HCT116 (cell line): ENCODE measurements at regions not wholly inside any gene's neighbourhood (a gene's known extent, or its start where the extent isn't known, plus 50 kb on each side); places are given as distances from the start of the nearest gene placed in this dataset.

Source experiments
- ATAC-seq: fragments of 200-7000 bp; cut with Tn5 transposase; 2 replicates; pipeline ENCODE4 v1.9.1; 2020; ENCODE audit warnings: mild to moderate bottlenecking, moderate library complexity
- BruUV-seq: library from RNA; stranded (reverse); fragments of 400-500 nt; replicated peaks from 2 replicates; lab custom pipeline; 2021; lab: Mats Ljungman, UMichigan
- CTCF ChIA-PET: fragments of 300-600 bp; sonication (Branson Sonifier 250); formaldehyde crosslinking; loops from one replicate; lab custom pipeline; 2021; ENCODE audit warnings: antibody characterized with exemption; lab: Charles Lee
- POLR2A ChIA-PET: fragments of 300-600, 350-600 bp; sonication (Branson Sonifier 250); formaldehyde crosslinking; loops from one replicate; lab custom pipeline; 2021; ENCODE audit warnings: antibody characterized with exemption; lab: Charles Lee
- RAD21 ChIA-PET, 2 experiments: fragments of 300-600 bp; sonication (Branson Sonifier 250); formaldehyde crosslinking; loops; one replicate each; lab custom pipeline; 2023; ENCODE audit warnings: low total read pairs in 2 of 2; ENCODE audit not compliant: uncharacterized antibody in 2 of 2, unreplicated experiment in 2 of 2, low non-redundant PET in 1 of 2; lab: Charles Lee
- DNase-seq: peaks from one replicate; pipeline ENCODE4 v3.0.0-alpha.2; 2010; ENCODE audit warnings: low read depth, low spot score
- H2AFZ ChIP-seq: fragments of 200-600 bp; shearing (Covaris generic), sonication (generic); 2 replicates; pipeline ENCODE4 v1.6.1; 2017; ENCODE audit warnings: low read depth, mixed run types, mixed read lengths, antibody characterized with exemption, low read length; ENCODE audit not compliant: poor library complexity, severe bottlenecking
- H3K27ac ChIP-seq: 2 replicates; pipeline ENCODE4 v1.5.1; 2012; ENCODE audit warnings: low read depth, low read length
- H3K27me3 ChIP-seq: fragments of 200-600 bp; sonication (generic); 2 replicates; pipeline ENCODE4 v1.6.1; 2016; ENCODE audit warnings: mixed run types, low read length, mixed read lengths; ENCODE audit not compliant: insufficient read depth
- H3K36me3 ChIP-seq, 2 experiments: fragments of 200-500 bp in 1 of 2; fragments of 200-600 bp in 1 of 2; sonication (Bioruptor generic) in 1 of 2; sonication (generic) in 1 of 2; 2 replicates each; pipeline versions ENCODE4 v1.5.1 to v1.6.1; 2014 to 2016; ENCODE audit warnings: low read length in 2 of 2, inconsistent platforms in 1 of 2, mixed read lengths in 1 of 2, mixed run types in 1 of 2; ENCODE audit not compliant: insufficient read depth in 2 of 2, control insufficient read depth in 1 of 2
- H3K4me1 ChIP-seq, 2 experiments: fragments of 200-600 bp in 1 of 2; sonication (generic) in 1 of 2; 2 replicates each; pipeline versions ENCODE4 v1.5.1 to v1.6.1; 2012 to 2017; ENCODE audit warnings: low read length in 2 of 2, inconsistent platforms in 1 of 2, mild to moderate bottlenecking in 1 of 2, mixed read lengths in 1 of 2, mixed run types in 1 of 2, moderate library complexity in 1 of 2; ENCODE audit not compliant: insufficient read depth in 2 of 2, control insufficient read depth in 1 of 2
- H3K4me2 ChIP-seq: fragments of 200-600 bp; sonication (generic); 2 replicates; pipeline ENCODE4 v1.6.1; 2017; ENCODE audit warnings: mixed run types, low read length, mixed read lengths
- H3K4me3 ChIP-seq, 2 experiments: fragments of 200-600 bp in 1 of 2; sonication (generic) in 1 of 2; replicated peaks in 1 of 2; 2 replicates each; pipeline ENCODE4 v1.5.1; 2011 to 2016; ENCODE audit warnings: low read length in 2 of 2, control low read depth in 1 of 2, low read depth in 1 of 2, mild to moderate bottlenecking in 1 of 2, mixed read lengths in 1 of 2, mixed run types in 1 of 2
- H3K79me2 ChIP-seq: fragments of 200-600 bp; sonication (generic); 2 replicates; pipeline ENCODE4 v1.6.1; 2017; ENCODE audit warnings: mild to moderate bottlenecking, mixed run types, low read length, moderate library complexity, mixed read lengths; ENCODE audit not compliant: insufficient read depth
- H3K9ac ChIP-seq: fragments of 200-600 bp; sonication (generic); 2 replicates; pipeline ENCODE4 v1.6.1; 2016; ENCODE audit warnings: low read length, mixed read lengths
- H3K9me2 ChIP-seq: fragments of 200-600 bp; sonication (generic), shearing (Covaris generic); 2 replicates; pipeline ENCODE4 v1.6.1; 2017; ENCODE audit warnings: mixed run types, mild to moderate bottlenecking, moderate library complexity; ENCODE audit not compliant: insufficient read depth
- H3K9me3 ChIP-seq, 2 experiments: fragments of 200-500 bp in 1 of 2; fragments of 200-600 bp in 1 of 2; sonication (Bioruptor generic) in 1 of 2; sonication (generic) in 1 of 2; 2 replicates each; pipeline ENCODE4 v1.6.1; 2014 to 2017; ENCODE audit warnings: low read length in 2 of 2, mixed read lengths in 2 of 2, inconsistent platforms in 1 of 2, low read depth in 1 of 2, mild to moderate bottlenecking in 1 of 2, mixed run types in 1 of 2, moderate library complexity in 1 of 2; ENCODE audit not compliant: control insufficient read depth in 1 of 2, insufficient read depth in 1 of 2
- H4K20me1 ChIP-seq: fragments of 200-600 bp; sonication (generic), shearing (Covaris generic); 2 replicates; pipeline ENCODE4 v1.6.1; 2017; ENCODE audit warnings: mixed run types, mild to moderate bottlenecking, moderate library complexity; ENCODE audit not compliant: insufficient read depth
- CBX3 ChIP-seq: IDR thresholded peaks from 2 replicates; pipeline ENCODE4 v1.6.1; 2012; ENCODE audit warnings: low read depth
- CEBPB ChIP-seq: IDR thresholded peaks from 2 replicates; pipeline ENCODE4 v1.6.1; 2012; ENCODE audit warnings: low read depth
- EZH2 ChIP-seq: fragments of 200-600 bp; sonication (generic); IDR thresholded peaks from 2 replicates; pipeline ENCODE4 v1.6.1; 2017; ENCODE audit warnings: antibody characterized with exemption, mixed run types
- EZH2phosphoT487 ChIP-seq: fragments of 200-600 bp; IDR thresholded peaks from 2 replicates; pipeline ENCODE4 v1.6.1; 2018; ENCODE audit warnings: antibody characterized with exemption, borderline replicate concordance
- FOSL1 ChIP-seq: IDR thresholded peaks from 2 replicates; pipeline ENCODE4 v1.6.1; 2012; ENCODE audit warnings: low read depth
- POLR2A ChIP-seq: IDR thresholded peaks from 2 replicates; pipeline ENCODE4 v1.7.0; 2011; ENCODE audit warnings: borderline replicate concordance; ENCODE audit not compliant: insufficient read depth, insufficient read length; ENCODE audit errors: extremely low read depth
- RAD21 ChIP-seq: IDR thresholded peaks from 2 replicates; pipeline ENCODE4 v1.6.1; 2012; ENCODE audit warnings: low read depth, mild to moderate bottlenecking
- SIN3A ChIP-seq: IDR thresholded peaks from 2 replicates; pipeline ENCODE4 v1.6.1; 2012; ENCODE audit warnings: low read depth
- SP1 ChIP-seq: IDR thresholded peaks from 2 replicates; pipeline ENCODE4 v1.6.1; 2012; ENCODE audit warnings: low read depth
- SRF ChIP-seq: IDR thresholded peaks from 2 replicates; pipeline ENCODE4 v1.6.1; 2012; ENCODE audit warnings: low read depth
- TCF7L2 ChIP-seq: IDR thresholded peaks from 2 replicates; pipeline ENCODE4 v1.7.0; 2011; ENCODE audit warnings: borderline replicate concordance, inconsistent platforms; ENCODE audit not compliant: insufficient read depth, insufficient read length; ENCODE audit errors: extremely low read depth
- ZFX ChIP-seq: fragments of 450-650 bp; IDR thresholded peaks from 2 replicates; pipeline ENCODE4 v1.6.1; 2017
- ZNF274 ChIP-seq: fragments of 200-500 bp; sonication (Bioruptor generic); IDR thresholded peaks from 2 replicates; pipeline ENCODE4 v1.6.1; 2014; ENCODE audit warnings: mild to moderate bottlenecking, low read depth, low read length, inconsistent platforms
- intact Hi-C: fragments of 100-400 bp; cut with micrococcal nuclease; formaldehyde crosslinking; loops from 2 replicates; pipeline ENCODE4 v1.10.0; 2022
- TF ChIP-seq, protein P1 (sequence below): IDR thresholded peaks from 2 replicates; pipeline ENCODE4 v1.6.1; 2012
- TF ChIP-seq, protein P2 (sequence below), 3 experiments: fragments of 200-600 bp in 1 of 3; sonication (generic) in 1 of 3; IDR thresholded peaks in 2 of 3; conservative IDR thresholded peaks in 1 of 3; 2 replicates each; pipeline ENCODE4 v1.5.1; 2012 to 2017; ENCODE audit warnings: low read depth in 2 of 3, low read length in 2 of 3, antibody characterized with exemption in 1 of 3, borderline replicate concordance in 1 of 3, control low read depth in 1 of 3, mild to moderate bottlenecking in 1 of 3, mixed read lengths in 1 of 3, mixed run types in 1 of 3, moderate library complexity in 1 of 3; ENCODE audit not compliant: insufficient read depth in 1 of 3

DNA sequence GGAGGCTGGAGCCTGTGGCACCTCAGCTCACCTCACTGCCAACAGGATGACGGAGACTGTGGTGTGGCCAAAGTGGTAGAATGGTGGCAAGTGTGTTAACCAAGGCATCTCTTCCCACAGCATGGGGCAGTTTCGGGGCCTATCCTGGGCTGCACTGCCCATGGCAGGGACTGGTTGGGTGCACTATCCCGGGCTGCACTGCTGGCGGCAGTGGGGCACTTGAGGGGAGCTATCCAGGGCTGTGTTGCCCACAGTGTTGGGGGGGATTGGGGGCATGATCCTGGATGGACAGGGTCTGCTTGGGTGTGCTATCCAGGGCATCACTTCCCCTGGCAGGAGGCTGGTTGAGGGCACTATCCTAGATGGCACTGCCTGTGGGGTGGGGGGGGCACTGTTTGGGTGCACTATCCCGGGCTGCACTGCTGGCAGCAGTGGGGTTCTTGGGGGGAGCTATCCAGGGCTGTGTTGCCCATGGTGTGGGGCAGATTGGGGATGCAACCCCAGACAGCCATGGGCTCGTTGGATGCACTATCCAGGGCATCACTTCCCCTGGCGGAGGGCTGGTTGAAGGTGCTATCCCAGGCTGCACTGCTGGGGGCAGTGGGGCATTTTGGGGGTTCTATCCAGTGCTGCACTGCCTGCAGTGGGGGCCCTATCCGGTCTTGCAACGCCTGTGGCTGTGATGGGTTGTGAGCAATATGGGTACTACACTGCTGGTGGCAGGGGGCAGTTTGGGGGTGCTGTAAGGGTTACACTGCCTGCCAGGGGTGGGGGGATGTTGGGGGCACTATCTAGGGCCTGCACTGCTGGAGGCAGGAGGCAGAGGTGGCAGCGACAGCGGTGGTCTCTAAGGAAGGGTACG is 129.7 kb downstream of the ZNF248 start:
- ATAC-seq (no peak), DNase-seq (no peak)
- TF ChIP-seq, protein P1, sequence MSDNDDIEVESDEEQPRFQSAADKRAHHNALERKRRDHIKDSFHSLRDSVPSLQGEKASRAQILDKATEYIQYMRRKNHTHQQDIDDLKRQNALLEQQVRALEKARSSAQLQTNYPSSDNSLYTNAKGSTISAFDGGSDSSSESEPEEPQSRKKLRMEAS: no peak
- TF ChIP-seq POLR2A (no peak), SP1 (no peak), EZH2phosphoT487 (no peak), CEBPB (no peak), TCF7L2 (no peak), RAD21 (no peak), CBX3 (no peak), ZNF274 (no peak), EZH2 (no peak), SIN3A (no peak), SRF (no peak), FOSL1 (no peak), ZFX (no peak)
- TF ChIP-seq, protein P2, sequence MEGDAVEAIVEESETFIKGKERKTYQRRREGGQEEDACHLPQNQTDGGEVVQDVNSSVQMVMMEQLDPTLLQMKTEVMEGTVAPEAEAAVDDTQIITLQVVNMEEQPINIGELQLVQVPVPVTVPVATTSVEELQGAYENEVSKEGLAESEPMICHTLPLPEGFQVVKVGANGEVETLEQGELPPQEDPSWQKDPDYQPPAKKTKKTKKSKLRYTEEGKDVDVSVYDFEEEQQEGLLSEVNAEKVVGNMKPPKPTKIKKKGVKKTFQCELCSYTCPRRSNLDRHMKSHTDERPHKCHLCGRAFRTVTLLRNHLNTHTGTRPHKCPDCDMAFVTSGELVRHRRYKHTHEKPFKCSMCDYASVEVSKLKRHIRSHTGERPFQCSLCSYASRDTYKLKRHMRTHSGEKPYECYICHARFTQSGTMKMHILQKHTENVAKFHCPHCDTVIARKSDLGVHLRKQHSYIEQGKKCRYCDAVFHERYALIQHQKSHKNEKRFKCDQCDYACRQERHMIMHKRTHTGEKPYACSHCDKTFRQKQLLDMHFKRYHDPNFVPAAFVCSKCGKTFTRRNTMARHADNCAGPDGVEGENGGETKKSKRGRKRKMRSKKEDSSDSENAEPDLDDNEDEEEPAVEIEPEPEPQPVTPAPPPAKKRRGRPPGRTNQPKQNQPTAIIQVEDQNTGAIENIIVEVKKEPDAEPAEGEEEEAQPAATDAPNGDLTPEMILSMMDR (IDR thresholded peaks at IDR 0.05 in 2 of 3, conservative IDR thresholded peaks at IDR 0.05 in 1 of 3; ENCODE audit: borderline replicate concordance in 1 of 3, insufficient read depth in 1 of 3, low read depth in 2 of 3, low read length in 2 of 3): no peak
- ChIA-PET CTCF (no interaction called here), POLR2A (no interaction called here), RAD21 (no interaction called here)
- Histone ChIP-seq H3K27me3 (no peaks in the 10 kb centered on the region), H3K27ac (no peak overlapping the region), H3K9ac (no peak overlapping the region), H3K9me3 (no peaks in the 10 kb centered on the region), H3K4me1 (no peaks in the 10 kb centered on the region), H4K20me1 (no peaks in the 10 kb centered on the region), H3K4me3 (no peak overlapping the region), H3K79me2 (no peaks in the 10 kb centered on the region), H3K9me2 (no peaks in the 10 kb centered on the region), H3K36me3 (no peaks in the 10 kb centered on the region), H2AFZ (no peak overlapping the region), H3K4me2 (no peak overlapping the region)
- BruUV-seq: no TSS peak
- intact Hi-C loops: no loop called here
